Sigmoid colon (tissue), 3 donors: ENCODE measurements at regions not wholly inside any gene's neighbourhood (a gene's known extent, or its start where the extent isn't known, plus 50 kb on each side); places are given as distances from the start of the nearest gene placed in this dataset.

Source experiments
- POLR2A ChIP-seq, 2 donors: fragments of 450-650 bp; IDR thresholded peaks; one replicate each; pipeline ENCODE4 v1.6.1; 2016; ENCODE audit warnings: antibody characterized with exemption in 2 of 2, mild to moderate bottlenecking in 2 of 2, moderate library complexity in 2 of 2
- TF ChIP-seq, protein P1 (sequence below), 4 experiments: fragments of 450-650 bp in 3 of 4; fragments of 200-600 bp in 1 of 4; IDR thresholded peaks; one replicate each; pipeline ENCODE4 v1.5.1; 2016 to 2019; ENCODE audit warnings: antibody characterized with exemption in 4 of 4, mild to moderate bottlenecking in 3 of 4, moderate library complexity in 2 of 4

DNA sequence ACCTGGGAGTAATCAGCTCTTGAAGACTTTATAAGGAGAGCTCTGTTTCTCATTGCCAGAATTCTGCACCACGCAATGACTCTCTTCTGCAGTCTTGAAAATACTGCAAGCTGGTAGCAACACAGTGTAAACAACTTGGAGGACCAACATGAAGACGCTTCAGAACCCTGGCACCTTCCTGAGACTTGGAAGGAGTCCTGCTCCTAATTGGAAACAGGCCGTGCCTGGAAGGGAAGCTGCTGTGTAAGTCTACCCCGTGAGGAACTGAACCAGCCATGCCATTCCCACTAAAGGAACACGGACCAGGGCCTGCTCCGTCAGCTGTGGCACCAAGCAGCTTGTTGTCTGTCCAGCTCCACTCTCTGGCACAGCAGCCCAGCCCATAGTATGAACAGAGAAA is 171.1 kb downstream of the PAX3 start:
- TF ChIP-seq, protein P1, sequence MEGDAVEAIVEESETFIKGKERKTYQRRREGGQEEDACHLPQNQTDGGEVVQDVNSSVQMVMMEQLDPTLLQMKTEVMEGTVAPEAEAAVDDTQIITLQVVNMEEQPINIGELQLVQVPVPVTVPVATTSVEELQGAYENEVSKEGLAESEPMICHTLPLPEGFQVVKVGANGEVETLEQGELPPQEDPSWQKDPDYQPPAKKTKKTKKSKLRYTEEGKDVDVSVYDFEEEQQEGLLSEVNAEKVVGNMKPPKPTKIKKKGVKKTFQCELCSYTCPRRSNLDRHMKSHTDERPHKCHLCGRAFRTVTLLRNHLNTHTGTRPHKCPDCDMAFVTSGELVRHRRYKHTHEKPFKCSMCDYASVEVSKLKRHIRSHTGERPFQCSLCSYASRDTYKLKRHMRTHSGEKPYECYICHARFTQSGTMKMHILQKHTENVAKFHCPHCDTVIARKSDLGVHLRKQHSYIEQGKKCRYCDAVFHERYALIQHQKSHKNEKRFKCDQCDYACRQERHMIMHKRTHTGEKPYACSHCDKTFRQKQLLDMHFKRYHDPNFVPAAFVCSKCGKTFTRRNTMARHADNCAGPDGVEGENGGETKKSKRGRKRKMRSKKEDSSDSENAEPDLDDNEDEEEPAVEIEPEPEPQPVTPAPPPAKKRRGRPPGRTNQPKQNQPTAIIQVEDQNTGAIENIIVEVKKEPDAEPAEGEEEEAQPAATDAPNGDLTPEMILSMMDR (IDR thresholded peaks at IDR 0.05): no peak
- TF ChIP-seq POLR2A (IDR thresholded peaks at IDR 0.05): no peak
